Hematopoietic multipotent progenitor cell treated with erythropoietin and hydrocortisone succinate and interleukin-3 and kit ligand, for 17 days (in vitro differentiated cells): ENCODE measurements at regions not wholly inside any gene's neighbourhood (a gene's known extent, or its start where the extent isn't known, plus 50 kb on each side); places are given as distances from the start of the nearest gene placed in this dataset.
"Not testable (repeated sequence)": the region's sequence is repeated elsewhere in the genome, so short reads cannot be mapped to it uniquely, and the experiment has no call there.

Experiments
- DNase-seq: peaks from one replicate; pipeline ENCODE4 v3.0.0-alpha.2; 2015; ENCODE audit warnings: low spot score

- DNase-seq = no peak
These were observed 962.9 kb downstream of the TMEM121 start for GRCh38 chr14:106489112-106489881.

- no peak for DNase-seq
These were observed 964.1 kb downstream of the TMEM121 start for GRCh38 chr14:106490442-106490841.

- DNase-seq = no peak
These were observed 965.5 kb downstream of the TMEM121 start for GRCh38 chr14:106491851-106492250.

- DNase-seq = no peak
These were observed 967.8 kb downstream of the TMEM121 start for GRCh38 chr14:106493962-106494823.

- no peak for DNase-seq
These were observed 974.2 kb downstream of the TMEM121 start for GRCh38 chr14:106500571-106500970.

GRCh38 chr14:106501898-106502297 is 975.5 kb downstream of the TMEM121 start:
- no peak for DNase-seq

DNA sequence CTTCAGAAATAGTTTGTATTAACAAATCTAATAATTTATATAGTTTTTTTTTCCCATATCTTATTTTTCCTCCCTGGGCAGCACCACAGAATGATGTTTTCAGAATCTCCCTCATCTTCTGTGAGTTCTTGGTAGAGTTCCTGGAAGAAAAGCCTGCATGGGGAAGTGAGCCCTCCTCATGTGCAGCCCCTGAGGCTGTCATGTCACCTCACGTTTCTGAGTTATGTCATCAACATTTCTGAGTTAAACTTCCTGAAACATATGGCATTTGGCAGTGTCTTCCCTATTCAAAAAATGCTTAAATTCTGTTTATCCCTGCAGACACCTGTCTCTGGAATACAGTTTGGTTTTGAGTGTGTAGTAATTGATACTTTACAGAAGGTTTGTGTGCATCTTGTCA is 979.0 kb downstream of the TMEM121 start:
- no peak for DNase-seq

DNA sequence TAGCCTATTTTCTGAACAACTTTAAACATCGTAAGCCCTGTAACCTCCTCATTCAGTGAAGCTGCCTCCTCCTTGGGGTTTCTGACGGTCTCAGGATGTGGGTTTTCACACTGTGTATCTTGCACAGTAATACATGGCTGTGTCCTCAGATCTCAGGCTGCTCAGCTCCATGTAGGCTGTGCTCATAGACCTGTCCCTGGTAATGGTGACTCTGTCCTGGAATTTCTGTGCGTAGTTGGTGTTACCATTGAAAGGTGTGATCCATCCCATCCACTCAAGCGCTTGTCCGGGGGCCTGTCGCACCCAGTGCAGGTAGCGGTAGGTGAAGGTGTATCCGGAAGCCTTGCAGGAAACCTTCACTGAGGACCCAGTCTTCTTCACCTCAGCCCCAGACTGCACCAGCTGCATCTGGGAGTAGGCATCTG is 980.5 kb downstream of the TMEM121 start:
- DNase-seq = no peak

- no peak for DNase-seq
These were observed 981.0 kb downstream of the TMEM121 start for GRCh38 chr14:106507354-106507753.

- DNase-seq = no peak
These were observed 981.8 kb downstream of the TMEM121 start for GRCh38 chr14:106508216-106508615.

- DNase-seq = no peak
These were observed 982.8 kb downstream of the TMEM121 start for GRCh38 chr14:106509176-106509575.

GRCh38 chr14:106509807-106510206 is 983.4 kb downstream of the TMEM121 start:
- DNase-seq = no peak

DNA sequence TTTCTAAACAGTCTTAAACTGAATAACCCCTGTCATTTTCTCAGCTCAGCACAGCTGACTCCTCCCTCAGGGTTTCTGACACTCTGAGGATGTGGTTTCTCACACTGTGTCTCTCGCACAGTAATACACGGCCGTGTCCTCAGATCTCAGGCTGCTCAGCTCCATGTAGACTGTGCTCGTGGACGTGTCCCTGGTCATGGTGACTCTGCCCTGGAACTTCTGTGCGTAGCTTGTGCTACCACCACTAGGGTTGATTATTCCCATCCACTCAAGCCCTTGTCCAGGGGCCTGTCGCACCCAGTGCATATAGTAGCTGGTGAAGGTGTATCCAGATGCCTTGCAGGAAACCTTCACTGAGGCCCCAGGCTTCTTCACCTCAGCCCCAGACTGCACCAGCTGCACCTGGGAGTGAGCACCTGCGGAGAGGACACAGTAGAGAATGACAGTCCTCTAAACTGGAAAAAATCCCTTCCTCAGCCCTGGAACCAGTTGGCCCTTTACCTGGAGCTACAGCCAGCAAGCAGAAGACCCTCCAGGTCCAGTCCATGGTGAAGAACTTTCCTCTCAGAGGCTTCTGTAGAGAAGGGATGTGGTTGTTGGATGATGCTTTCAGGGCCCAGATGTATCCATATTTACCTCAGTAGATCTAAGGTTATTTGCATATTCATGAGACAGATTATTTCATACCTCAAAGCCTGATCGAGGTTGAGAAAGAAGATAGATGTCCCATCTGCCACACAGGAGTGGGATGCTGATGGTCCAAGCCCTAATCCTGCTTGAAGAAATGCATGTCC is 984.8 kb downstream of the TMEM121 start:
- DNase-seq = no peak

- DNase-seq = no peak
These were observed 985.4 kb downstream of the TMEM121 start for GRCh38 chr14:106511800-106512198.

GRCh38 chr14:106513302-106513701 is 986.9 kb downstream of the TMEM121 start:
- DNase-seq = no peak

- DNase-seq = no peak
These were observed 991.9 kb downstream of the TMEM121 start for GRCh38 chr14:106518054-106518943.

DNA sequence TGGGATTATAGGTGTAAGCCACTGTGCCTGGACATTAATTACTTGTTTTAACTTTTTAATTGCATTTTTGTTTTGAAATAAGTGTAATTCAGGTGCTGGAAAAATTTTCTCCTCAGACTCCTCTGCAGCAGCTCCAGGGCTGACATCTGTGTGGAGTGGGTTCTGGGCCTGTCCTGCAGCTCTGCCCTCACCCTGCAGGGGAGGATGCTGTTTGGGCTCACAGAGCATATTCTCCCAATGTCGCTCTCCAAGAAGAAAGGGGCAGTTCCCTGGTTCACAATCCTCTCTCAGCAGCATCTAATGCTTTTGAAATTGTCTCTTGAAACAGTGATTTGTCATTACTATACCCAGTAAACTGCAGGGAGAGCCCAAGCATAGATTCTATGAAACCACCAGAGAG is 995.7 kb downstream of the TMEM121 start:
- not testable (repeated sequence) for DNase-seq

GRCh38 chr14:106522990-106523389 is 996.6 kb downstream of the TMEM121 start:
- DNase-seq = no peak

DNA sequence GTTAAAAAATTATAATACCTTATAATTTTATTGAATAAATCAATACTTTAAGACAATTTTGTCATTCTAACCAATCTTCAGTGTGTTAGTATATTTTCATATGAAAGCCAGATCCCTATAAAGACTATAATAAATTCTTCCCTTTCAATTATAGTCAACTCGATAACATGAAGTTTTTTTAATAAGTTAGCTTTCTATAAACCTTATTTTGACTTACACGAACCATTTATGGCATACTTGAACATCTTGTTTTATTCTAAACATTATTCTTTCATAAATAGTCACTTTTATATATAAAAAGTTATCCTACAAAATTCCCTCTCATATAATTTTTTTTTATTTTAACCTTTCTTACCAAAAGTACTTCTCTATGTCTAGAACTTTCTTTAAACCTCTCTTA is 1002.3 kb downstream of the TMEM121 start:
- no peak for DNase-seq

DNA sequence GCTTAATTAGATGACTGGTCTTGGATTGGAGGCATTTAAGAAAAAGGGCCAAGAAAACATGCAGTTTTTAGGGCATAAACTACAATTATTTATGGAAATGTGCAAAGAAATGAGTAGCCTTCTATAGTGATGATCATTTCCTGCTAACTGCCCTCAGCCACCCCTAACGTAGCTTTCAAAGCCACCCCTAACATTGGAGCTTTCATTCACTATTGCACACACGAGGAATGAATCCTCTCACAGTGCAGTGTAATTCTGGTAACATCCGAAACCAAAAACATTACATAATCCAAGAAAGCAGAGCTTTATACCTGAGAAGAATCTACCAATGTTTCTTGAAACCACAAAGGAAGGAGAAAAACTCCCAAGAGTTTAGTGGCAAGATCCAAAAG is 1003.6 kb downstream of the TMEM121 start:
- DNase-seq = no peak

- DNase-seq = peak; percentile 59
These were observed 1004.2 kb downstream of the TMEM121 start for GRCh38 chr14:106530423-106531107.
